GM19351 (cell line): ENCODE measurements at regions not wholly inside any gene's neighbourhood (a gene's known extent, or its start where the extent isn't known, plus 50 kb on each side); places are given as distances from the start of the nearest gene placed in this dataset.
"Not testable (repeated sequence)": the region's sequence is repeated elsewhere in the genome, so short reads cannot be mapped to it uniquely, and the experiment has no call there.

Experiments
- ATAC-seq: cut with Tn5 transposase; IDR thresholded peaks from one replicate; pipeline ENCODE4 v1.9.1; 2021; ENCODE audit warnings: mild to moderate bottlenecking, moderate library complexity; ENCODE audit not compliant: unreplicated experiment

DNA sequence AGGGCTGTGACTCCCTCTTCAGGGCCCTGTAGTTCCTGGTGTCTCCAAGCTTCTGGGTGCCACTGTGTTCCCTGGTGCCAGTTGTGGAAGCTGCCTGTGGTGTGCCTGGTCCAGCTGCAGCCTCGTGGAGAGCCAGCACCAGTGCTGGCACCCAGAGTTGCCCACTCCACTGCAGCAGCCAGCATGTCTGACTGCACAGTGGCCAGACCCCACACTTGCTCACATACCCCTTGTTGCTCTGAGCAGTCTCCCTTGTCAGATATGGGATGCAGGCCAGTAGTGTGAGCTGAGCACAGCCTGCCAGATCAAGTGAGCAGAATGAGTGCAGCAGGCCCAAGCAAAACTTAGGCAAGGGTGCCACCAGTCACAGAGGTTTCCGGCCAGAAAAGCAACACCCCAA lies 108.6 kb downstream of the ZMAT1 start:
- ATAC-seq: no peak

DNA sequence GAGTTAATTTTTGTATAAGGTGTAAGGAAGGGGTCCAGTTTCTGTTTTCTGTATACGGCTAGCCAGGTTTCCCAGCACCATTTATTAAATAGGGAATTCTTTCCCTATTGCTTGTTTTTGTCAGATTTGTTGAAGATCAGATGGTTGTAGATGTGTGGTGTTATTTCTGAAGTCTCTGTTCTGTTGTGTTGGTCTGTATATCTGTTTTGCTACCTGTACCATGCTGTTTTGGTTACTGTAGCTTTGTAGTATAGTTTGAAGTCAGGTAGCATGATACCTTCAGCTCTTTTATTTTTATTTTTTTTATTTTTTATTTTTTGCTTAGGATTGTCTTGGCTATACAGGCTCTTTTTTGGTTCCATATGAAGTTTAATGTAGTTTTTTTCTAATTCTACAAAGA lies 114.1 kb downstream of the ZMAT1 start:
- ATAC-seq: not testable (repeated sequence)

DNA sequence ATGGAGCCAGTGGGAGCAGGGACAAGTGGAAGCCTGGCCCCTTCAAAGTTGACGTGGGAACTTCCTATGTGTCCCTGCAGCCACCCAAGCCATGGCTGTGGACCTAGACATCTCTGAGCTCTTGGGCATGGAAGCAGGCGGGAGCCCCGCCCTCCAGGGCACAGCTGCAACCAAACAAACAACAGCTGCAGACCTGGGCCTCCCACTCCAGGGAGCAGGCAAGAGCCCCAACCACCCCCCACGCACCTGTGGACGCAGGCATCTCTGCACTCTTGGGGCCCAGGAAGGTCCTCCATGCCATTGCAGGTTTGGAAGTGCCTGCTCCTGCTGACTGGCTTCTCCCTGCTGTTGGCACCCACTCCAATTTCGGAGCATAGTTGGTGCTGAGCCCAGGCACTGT lies 118.6 kb downstream of the ZMAT1 start:
- no peak for ATAC-seq

DNA sequence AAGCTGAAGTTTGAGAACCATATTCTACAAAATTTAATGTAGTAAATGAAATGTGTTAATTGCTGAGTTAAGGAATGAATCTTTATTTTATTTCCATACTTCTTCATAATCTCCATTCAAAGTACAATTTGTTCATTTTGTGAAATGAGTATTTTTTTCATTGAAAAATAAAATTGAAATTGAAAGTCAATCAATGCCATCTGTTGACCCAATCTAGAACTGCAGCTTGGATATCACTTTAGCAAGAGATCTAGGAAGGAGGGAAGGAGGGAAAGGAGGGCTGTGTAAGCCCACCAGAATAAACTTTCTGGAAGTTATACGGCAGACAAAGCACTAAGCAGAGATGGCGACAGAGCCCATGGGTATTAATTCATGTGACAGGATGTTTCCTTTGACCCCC lies 128.4 kb downstream of the ZMAT1 start:
- no peak for ATAC-seq

- ATAC-seq: peak; percentile 98
Observed at GRCh38 chrX:101799387-101799786, 132.4 kb downstream of the ZMAT1 start.

DNA sequence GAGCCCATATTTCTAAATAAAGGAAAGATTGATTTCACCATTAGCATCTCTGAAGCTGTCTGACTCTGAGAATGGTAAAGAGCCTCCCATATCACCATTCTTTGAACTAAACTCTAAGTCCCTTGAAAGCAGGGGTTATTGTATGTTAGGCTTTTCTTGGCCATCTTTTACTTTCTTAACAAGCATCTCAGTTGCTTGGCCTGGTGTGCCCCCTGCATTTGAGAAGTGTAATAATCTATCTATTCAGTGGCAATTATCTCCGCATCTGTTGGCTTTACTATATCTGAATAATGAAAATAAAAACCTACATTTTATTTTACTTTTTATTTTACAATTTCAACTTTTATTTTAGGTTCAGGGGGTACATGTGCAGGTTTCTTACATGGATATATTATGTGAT lies 128.3 kb upstream of the ARMCX2 start:
- ATAC-seq: no peak

DNA sequence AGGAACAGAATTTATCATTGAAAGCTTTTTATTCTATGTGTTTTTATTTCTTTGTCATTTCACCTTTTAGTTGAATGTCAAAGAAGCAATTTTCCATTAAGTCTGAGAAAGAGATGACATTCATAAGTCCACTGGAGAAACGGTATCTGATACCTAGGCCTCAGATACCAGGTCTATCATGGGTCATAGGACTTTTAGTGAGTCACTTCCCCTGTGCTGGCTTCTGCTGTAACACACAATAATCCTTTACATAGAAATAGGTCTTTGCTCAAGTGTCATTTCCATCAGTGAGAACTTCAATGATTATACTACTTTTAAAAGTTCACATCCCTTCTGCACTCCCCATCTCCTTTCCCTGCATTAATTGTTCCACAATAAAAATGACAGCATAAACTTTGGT lies 125.5 kb upstream of the ARMCX2 start:
- no peak for ATAC-seq

DNA sequence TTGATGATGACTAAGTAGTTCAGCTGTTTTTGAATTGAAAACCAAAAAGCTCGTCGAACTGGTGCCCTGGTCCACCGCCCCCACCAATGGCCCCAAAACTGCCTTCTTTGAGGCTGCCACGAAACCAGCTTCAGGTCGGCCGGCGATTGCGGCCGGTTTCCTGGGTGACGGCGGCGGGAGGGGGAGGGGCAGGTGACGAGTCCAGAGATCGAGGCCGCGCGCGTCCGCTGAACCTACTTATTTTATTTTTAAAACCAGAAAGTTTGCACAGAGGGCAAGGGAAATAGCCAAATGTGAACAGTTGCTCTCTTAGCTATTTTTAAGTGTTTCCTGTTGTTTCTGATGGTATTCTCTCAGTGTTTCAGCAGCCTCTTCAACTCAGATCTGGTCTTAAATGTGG lies 120.8 kb upstream of the ARMCX2 start:
- ATAC-seq: not testable (repeated sequence)

GRCh38 chrX:101774340-101774739 lies 114.7 kb upstream of the ARMCX2 start:
- ATAC-seq: peak; percentile 100

DNA sequence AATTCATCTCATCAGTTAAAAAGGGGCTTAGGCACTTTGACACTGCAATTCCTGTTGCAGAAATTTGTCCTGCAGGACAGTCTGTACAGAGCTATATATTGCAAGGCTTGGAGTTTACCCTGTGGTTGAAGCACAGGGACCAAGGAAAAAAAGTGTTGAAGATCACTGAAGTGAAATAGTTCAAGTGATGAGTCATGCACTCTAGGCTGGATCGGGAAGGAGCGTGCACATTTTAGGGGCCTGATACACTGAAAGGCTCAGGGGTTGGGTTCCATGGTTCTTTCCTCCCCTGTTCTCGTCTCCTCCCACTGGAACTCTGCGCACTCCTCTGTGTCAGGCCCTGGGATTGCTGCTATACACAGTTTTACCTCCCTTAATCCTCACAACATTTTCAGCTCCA lies 104.9 kb upstream of the ARMCX2 start:
- ATAC-seq: no peak

DNA sequence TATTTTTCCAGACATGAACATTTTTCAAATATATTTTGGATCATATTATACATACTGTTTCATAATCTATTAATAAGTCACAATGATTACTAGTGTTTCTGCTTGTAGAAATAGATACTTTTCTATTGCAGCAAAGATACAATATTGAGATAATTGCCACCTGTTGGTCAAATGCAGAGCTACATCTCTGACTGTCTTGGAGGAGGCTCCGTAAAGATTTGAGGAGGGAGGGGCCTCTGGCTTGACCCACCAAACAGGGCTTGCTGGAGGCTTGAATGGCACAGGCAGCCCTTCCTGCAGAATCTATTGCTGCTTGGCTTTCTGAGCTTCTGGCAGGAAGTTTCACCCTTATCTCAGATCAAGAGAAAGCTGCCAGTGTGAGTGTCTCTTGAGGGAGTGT lies 99.3 kb upstream of the ARMCX2 start:
- ATAC-seq: peak; percentile 96

DNA sequence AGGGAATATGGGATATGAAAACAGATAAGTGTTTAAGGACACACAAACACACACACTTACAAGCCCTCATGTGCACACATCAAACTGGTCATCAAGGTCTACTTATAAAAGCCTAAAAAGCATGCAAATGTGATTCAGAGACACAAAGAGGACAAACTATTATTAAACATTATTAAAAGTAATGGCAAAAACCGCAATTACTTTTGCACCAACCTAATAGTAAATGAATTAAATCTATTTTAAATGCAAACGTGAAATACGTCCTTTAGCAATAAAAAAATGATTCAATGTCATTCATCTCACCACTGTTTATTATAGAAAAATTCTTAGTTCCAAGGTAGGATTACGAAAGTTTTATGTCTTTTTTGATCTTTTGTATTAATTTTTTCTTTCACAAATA lies 91.1 kb upstream of the ARMCX2 start:
- ATAC-seq: no peak

- ATAC-seq: no peak
Observed at GRCh38 chrX:101749436-101749835, 89.8 kb upstream of the ARMCX2 start.

DNA sequence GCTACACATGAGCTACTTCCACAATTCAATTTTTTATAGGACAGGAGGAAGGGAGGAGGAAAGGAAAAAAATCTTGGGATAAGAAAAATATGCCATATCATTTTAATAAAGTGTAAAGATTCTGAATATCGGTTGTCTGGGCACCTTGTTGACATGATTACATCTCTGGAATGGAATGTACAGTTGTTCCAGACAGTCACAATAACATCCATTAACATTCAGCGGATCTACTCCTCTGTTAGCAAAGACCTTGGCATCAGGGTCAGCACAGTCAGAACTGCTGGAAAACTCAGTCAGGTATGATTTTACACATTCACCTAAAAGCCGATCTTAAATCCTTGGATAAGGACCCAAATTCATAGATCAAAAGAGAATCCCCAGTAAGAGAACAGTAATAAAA lies 85.4 kb upstream of the ARMCX2 start:
- ATAC-seq: no peak

- ATAC-seq: no peak
Observed at GRCh38 chrX:101744085-101744484, 84.4 kb upstream of the ARMCX2 start.

DNA sequence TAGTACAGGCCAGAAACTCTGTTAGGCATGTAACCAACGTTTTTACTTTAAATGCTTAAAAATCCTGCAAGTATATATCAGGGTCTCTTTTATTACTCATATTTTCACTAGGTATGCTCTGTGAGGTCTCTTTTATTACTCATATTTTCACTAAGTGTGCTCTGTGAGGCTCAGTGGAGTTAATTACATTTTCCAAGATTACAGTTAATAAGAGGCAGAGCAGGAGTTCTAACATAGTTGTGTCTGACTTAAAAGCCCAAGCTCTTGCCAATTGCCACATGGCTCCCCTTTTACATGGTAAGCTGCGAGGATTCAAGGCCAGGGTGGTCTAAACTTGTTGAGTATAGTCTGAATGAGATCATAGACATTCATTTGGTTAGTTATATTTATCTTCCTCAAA lies 81.0 kb upstream of the ARMCX2 start:
- no peak for ATAC-seq

- not testable (repeated sequence) for ATAC-seq
Observed at GRCh38 chrX:101738867-101739266, 79.2 kb upstream of the ARMCX2 start.

GRCh38 chrX:101738411-101738810 lies 78.8 kb upstream of the ARMCX2 start:
- ATAC-seq: not testable (repeated sequence)

- no peak for ATAC-seq
Observed at GRCh38 chrX:101736651-101737050, 77.0 kb upstream of the ARMCX2 start.

DNA sequence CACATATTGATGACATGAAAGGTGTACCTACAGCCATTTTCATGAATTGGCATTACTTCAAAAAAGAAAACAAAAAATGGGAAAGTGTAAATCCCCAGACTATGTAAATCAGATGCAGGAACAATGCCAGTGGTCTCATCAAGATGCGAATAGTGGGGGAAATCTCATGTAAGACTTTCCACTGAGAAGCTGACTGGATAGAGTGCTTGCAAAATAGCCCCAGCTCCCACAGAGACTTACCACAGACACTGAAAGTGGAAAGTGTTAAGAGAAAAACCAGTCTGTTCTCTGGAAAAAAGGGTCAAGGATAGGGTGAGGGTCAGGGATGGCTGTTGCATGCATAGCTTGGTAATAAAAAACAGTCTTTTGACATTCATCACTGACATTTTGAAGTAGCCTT lies 73.2 kb upstream of the ARMCX2 start:
- ATAC-seq: no peak

DNA sequence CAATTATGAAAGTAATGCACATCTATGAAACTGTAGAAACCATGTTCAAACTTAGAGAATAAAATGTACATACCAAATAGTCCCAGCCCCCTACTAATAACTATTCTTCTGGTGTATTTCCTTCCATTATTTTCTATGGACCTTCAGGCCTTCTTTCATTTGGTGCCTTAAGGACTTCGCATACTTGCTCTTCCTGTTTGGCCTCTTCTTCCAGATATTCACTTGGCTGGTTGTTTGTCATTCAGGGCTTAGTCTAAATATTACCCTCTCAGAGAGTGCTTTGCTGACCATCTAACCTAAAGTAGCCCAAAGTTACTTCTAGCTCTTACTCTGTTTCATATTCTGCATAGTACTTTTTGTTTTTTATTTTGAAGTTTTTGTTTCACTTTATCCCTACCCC lies 70.3 kb upstream of the ARMCX2 start:
- ATAC-seq: no peak
